GM18499 (cell line): ENCODE measurements at regions not wholly inside any gene's neighbourhood (a gene's known extent, or its start where the extent isn't known, plus 50 kb on each side); places are given as distances from the start of the nearest gene placed in this dataset.
"Not testable (repeated sequence)": the region's sequence is repeated elsewhere in the genome, so short reads cannot be mapped to it uniquely, and the experiment has no call there.

ENCODE experiments used
- ATAC-seq: cut with Tn5 transposase; IDR thresholded peaks from one replicate; pipeline ENCODE4 v1.9.1; 2021; ENCODE audit warnings: moderate number of reproducible peaks; ENCODE audit not compliant: insufficient read depth, unreplicated experiment

- ATAC-seq = no peak
These were observed 435.3 kb upstream of the HNRNPA3 start for GRCh38 chr2:176777262-176777661.

DNA sequence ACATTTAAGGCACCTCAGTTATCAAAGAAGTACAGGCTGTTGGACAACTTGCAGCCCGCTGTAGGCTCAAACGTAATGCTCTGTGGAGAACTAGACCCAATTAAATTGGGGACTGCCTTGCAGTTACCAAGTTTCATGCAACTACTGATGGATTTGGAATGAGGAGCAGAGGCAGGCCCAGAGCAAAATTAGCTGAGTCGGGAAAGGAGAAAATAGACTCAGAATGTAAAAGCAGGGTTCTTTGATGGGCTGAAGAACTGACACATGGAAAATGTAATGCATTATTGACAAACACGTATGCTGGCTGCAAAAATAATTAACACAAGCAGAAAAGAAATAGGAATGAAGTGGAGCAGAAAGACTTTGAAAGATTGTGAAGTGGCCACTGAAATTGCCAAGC lies 432.7 kb upstream of the HNRNPA3 start:
- ATAC-seq = no peak

GRCh38 chr2:176780348-176780747 lies 432.2 kb upstream of the HNRNPA3 start:
- ATAC-seq = no peak

DNA sequence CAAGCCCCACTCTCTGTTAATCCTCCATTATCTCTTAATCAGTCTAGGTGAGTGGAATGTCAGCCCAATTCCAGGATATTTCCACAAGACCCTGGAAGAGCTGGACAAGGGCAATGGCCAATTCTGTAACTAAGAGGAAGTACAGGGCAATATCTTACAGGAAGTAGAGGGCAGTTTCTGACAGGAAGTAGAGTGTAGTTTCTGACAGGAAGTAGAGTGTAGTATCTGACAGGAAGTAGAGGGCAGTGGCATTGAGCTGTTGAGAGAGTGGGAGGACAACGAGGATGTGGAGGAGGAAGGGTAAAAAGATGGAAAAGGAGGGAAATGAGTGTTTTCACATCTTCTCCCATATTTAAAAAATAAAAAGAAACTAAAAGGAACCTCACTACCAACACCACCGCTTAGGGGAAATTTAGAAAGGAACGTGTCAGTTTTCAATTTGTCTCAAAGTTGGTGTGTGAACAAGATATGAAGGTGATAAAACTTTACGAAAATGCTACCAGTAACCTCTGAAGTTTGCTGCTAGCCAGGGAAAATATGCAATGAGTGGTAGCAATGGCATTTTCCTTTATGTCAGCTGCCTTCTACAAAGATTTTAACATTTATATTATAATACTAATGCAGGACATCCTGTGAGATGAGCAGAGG lies 430.9 kb upstream of the HNRNPA3 start:
- no peak for ATAC-seq

DNA sequence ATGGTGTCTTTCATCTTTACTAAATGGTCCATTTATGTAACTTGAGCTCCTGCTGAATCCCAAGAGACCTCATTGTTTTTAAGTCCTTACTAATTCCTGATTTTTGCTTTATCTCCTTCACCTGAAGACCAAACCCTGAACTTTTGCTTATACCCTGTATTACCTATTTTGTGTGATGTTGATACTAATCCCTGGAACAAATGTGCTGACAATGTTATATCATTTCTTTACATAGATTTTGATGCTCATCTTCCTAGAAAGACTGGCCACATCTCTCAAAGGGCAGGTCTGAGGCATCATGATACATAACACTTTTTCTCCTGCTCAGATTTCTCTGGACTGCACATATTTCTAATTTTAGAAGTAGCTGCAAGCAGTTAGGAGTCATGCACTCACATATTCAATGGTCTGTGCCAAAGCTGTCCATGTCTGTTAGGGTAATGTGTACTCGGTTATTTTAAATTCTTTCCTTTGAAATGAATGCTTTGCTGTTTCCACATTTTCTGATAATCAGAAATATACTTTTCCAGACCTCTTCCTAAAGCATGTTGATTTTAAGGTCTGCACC lies 427.9 kb upstream of the HNRNPA3 start:
- ATAC-seq = no peak

GRCh38 chr2:176789751-176790150 lies 422.8 kb upstream of the HNRNPA3 start:
- no peak for ATAC-seq

- no peak for ATAC-seq
These were observed 422.1 kb upstream of the HNRNPA3 start for GRCh38 chr2:176790468-176790867.

- no peak for ATAC-seq
These were observed 418.8 kb upstream of the HNRNPA3 start for GRCh38 chr2:176793792-176794191.

DNA sequence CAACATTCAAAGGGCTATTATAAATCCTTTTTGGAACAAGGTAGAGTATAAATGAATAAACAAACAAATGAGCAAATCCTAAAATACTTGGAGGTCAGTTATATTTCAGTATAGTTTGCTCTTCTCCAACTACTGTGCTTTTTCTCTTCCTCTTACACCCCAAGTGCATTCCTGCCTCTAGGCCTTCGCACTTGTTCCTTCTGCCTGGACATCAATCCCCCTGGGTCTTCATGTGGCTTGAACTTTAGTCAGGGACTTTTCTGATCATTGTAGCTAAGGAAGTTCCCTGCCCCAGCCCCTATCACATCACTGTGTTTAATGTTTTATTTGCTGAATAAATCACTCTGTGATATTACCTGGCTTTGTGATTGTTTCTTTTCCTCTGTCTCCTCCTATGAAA lies 418.2 kb upstream of the HNRNPA3 start:
- ATAC-seq = no peak

- no peak for ATAC-seq
These were observed 416.8 kb upstream of the HNRNPA3 start for GRCh38 chr2:176795823-176796222.

- ATAC-seq = not testable (repeated sequence)
These were observed 415.9 kb upstream of the HNRNPA3 start for GRCh38 chr2:176796677-176797076.

DNA sequence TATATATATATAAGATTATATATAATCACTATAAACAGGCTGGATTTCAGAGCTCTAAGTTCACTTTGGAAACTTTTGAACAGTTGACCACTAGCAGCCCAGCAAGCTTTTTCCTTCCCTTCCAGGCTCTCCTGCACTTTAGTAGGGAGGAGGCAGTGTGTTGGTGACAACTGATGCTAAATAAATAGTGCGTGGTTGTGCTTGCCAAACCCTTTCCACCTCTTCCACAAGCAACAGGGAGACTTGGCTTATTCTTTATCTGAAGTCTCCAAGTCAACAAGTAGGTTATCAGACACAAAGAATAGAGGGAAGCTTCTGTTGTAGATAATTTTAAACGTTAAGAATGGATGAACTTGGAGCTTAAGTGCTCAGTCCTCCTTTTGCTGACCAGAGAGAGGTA lies 408.2 kb upstream of the HNRNPA3 start:
- no peak for ATAC-seq

DNA sequence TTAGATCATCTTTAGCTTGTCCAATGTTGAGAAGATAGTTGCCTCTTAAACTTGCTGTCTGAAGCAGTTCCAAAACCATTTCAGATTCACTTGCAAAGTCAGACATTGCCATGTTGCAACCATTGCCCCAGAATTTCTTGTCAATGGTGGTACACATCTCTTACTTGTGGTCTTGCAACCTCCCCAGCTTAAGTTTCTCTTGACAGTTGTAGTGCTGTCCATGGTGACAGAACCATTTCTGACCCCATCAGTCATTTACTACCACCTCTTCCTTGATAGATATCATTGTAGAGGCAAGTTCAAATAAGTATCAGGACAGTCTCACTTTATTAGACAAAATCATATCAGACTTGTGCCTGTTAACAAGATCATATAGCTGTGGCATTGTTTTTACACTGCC lies 407.2 kb upstream of the HNRNPA3 start:
- no peak for ATAC-seq

DNA sequence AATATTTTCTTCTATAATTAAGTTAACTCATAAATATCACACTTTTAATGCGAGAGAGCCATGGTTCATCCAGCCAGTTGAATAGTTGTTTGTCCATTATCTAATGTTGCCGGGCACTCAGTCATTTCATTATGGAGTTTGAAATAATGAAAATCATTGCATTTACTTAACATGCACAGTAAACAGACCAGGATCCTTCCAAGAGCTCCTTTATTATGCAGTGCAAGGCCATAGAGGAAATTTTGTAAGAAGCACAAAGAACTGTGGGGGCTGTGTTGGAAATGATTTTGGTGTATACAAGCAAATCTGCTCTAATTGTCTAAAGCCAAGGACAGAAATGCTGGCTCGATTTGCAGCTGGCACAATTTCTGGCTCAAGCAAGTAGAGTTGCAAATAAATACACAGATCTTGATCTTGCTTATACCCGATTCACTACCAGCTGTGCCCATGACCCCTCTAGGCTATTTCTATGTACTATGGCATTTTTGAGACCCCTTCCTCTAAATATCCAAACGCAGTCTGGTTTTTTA lies 400.3 kb upstream of the HNRNPA3 start:
- no peak for ATAC-seq

DNA sequence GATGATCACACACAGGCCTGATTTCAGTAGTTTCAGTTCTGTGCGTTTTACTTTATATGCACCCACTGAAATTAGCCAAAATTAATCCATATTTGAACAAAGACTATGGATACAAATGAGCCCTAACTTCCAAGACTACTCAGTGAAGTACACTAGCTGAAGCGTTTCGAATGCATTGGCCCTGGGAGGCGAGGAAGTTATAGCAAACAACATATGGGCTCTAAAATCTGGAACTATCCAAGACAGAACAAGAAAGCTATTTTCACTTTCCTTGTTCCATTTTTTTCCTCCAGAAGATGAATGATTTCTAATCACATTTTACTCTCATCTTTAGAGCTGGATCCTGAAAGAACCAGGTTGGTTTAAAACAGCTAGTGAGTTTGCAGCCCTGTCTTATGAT lies 399.4 kb upstream of the HNRNPA3 start:
- ATAC-seq = no peak

GRCh38 chr2:176813621-176814049 lies 399.0 kb upstream of the HNRNPA3 start:
- no peak for ATAC-seq

DNA sequence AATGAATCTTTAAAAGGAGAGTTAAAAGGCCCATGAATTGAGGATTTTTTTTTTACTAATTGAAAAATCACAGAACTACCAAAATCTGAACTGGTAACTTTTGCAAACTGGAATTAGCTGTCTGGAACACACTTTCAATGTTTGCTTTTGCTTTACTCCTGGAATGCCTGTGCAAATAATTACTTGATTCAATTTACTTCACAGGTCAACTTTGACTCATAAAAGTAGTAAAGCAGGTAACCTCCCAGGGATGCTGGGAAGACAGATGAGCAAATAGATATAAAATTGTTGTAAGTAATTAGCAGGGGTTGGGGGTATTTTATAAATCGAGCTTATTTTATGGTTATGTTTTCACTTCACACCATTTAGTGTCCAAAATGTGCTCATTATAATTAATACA lies 398.3 kb upstream of the HNRNPA3 start:
- no peak for ATAC-seq

DNA sequence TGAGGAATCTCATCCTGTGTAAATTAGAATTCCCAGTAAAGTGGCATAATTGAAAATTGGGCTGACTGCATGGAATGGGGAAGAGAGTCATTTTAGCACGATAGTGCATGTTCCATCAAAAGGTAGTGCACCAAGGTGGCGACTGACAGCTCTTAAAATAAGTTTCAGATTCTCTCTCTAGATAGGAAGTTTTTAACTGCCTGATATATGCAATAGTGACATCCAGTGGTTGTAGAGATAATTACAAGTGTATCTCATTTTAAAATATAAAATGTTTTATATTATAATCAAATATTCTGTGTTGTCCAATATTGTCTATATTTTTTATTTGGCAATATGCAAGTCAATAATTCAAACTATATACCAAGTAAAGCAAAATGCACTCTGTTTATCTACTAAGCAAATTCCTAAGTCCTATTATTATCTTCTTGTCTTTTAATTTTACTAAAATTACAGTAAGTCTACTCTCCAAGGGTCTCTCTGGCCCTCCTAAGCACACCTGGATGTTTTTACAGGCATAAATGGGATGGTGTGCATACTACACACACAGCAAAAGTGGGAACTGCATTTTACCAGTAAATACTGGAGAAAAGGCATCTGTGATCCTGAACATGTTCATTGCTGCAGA lies 397.7 kb upstream of the HNRNPA3 start:
- no peak for ATAC-seq

- ATAC-seq = no peak
These were observed 395.5 kb upstream of the HNRNPA3 start for GRCh38 chr2:176817061-176817565.

DNA sequence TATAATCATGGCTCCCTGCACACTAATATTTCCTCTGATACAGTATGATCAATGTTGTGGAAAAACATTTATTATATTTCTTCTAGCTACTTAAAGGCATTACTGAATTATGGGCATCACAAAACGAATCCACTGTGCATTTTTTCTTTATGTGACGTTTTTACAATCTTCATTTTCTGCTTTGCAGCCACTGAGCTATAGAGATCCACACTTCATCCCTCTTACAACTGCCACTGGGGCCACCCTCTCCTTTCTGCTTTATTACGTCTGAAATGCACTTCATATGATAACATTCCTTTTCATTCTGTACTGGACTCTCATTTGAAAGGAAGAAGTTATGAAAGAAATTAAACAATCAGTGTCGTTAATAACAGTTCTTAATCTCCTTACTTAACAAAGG lies 394.5 kb upstream of the HNRNPA3 start:
- ATAC-seq = no peak

DNA sequence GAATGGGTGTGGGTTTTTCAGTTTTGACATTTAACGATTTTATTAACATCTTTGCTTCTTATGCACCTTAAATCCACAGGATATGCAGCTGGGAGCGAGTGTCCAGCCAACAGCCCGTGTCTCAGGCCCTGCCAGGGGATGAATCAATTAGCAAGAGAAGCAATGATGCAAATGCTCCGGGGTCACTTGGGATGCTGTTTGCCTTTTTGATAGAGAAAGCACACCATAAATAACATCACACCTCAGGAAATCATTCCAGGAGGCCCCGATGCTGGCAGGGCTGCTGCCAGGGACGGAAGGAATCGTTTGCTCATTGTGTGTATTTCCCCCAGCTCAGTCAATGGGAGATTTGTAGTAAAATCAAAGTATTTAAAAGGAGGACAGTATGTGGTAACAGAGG lies 394.0 kb upstream of the HNRNPA3 start:
- no peak for ATAC-seq

GRCh38 chr2:176819306-176819705 lies 393.3 kb upstream of the HNRNPA3 start:
- no peak for ATAC-seq
